SW 1271 (cell line): ENCODE measurements at regions not wholly inside any gene's neighbourhood (a gene's known extent, or its start where the extent isn't known, plus 50 kb on each side); places are given as distances from the start of the nearest gene placed in this dataset.
"Not testable (repeated sequence)": the region's sequence is repeated elsewhere in the genome, so short reads cannot be mapped to it uniquely, and the experiment has no call there.

Source experiments
- DNase-seq, 2 experiments: peaks; one replicate each; lab custom pipeline; 2025; lab: John Stamatoyannopoulos, UW

- no peak for DNase-seq
Observed at GRCh38 chr2:122328816-122329215, 573.4 kb downstream of the TSN start.

- DNase-seq = no peak
Observed at GRCh38 chr2:122329278-122329677, 573.8 kb downstream of the TSN start.

- no peak for DNase-seq
Observed at GRCh38 chr2:122333932-122334331, 578.5 kb downstream of the TSN start.

- no peak for DNase-seq
Observed at GRCh38 chr2:122338000-122338399, 582.5 kb downstream of the TSN start.

GRCh38 chr2:122340246-122340645, 584.8 kb downstream of the TSN start:
- no peak for DNase-seq

GRCh38 chr2:122341007-122341406, 585.6 kb downstream of the TSN start:
- DNase-seq = no peak

GRCh38 chr2:122352151-122352550, 596.7 kb downstream of the TSN start:
- not testable (repeated sequence) for DNase-seq

- DNase-seq = no peak
Observed at GRCh38 chr2:122357998-122358397, 602.5 kb downstream of the TSN start.

GRCh38 chr2:122358729-122359128, 603.3 kb downstream of the TSN start:
- no peak for DNase-seq

- DNase-seq = no peak
Observed at GRCh38 chr2:122363885-122364284, 608.4 kb downstream of the TSN start.

- DNase-seq = no peak
Observed at GRCh38 chr2:122366427-122366826, 611.0 kb downstream of the TSN start.

GRCh38 chr2:122366969-122367645, 611.7 kb downstream of the TSN start:
- no peak for DNase-seq

- DNase-seq = no peak
Observed at GRCh38 chr2:122367646-122368010, 612.2 kb downstream of the TSN start.

- DNase-seq = no peak
Observed at GRCh38 chr2:122368576-122369243, 613.3 kb downstream of the TSN start.

- DNase-seq = no peak
Observed at GRCh38 chr2:122378521-122378920, 623.1 kb downstream of the TSN start.

GRCh38 chr2:122384768-122385333, 629.4 kb downstream of the TSN start:
- no peak for DNase-seq

- DNase-seq = no peak
Observed at GRCh38 chr2:122388208-122388607, 632.8 kb downstream of the TSN start.

- no peak for DNase-seq
Observed at GRCh38 chr2:122389694-122390093, 634.2 kb downstream of the TSN start.

- no peak for DNase-seq
Observed at GRCh38 chr2:122390406-122390805, 635.0 kb downstream of the TSN start.

GRCh38 chr2:122391726-122392125, 636.3 kb downstream of the TSN start:
- no peak for DNase-seq

- DNase-seq = no peak
Observed at GRCh38 chr2:122395687-122396086, 640.2 kb downstream of the TSN start.

GRCh38 chr2:122411231-122411630, 655.8 kb downstream of the TSN start:
- DNase-seq = no peak

GRCh38 chr2:122412360-122412759, 656.9 kb downstream of the TSN start:
- DNase-seq = no peak

GRCh38 chr2:122414902-122415301, 659.5 kb downstream of the TSN start:
- DNase-seq = no peak
